ENCODE measurements at regions not wholly inside any gene's neighbourhood (a gene's known extent, or its start where the extent isn't known, plus 50 kb on each side); places are given as distances from the start of the nearest gene placed in this dataset.
"Not testable (repeated sequence)": the region's sequence is repeated elsewhere in the genome, so short reads cannot be mapped to it uniquely, and the experiment has no call there.

DNA sequence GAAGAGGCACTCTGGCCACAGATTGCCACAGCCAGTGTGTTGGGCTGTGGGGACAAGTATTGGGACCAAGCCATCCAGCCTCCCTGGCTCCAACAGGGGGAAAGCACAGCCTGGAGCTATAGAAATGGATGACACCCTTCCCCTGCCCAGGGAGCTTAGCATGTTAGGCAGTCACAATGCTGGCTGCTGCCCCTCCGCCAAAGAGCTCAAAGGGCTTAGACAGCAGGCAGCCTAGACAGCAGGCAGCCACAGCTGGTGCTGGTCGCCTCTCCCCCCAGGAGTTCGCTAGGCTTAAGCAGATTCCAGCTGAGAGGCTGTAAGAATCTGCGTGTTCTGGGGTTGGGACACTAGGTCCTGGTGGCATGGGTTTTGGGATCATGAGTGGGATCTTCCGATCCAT, 94.5 kb upstream of the MXRA5 start:
- DNase-seq (ENCODE audit: low read depth) = no peak

DNA sequence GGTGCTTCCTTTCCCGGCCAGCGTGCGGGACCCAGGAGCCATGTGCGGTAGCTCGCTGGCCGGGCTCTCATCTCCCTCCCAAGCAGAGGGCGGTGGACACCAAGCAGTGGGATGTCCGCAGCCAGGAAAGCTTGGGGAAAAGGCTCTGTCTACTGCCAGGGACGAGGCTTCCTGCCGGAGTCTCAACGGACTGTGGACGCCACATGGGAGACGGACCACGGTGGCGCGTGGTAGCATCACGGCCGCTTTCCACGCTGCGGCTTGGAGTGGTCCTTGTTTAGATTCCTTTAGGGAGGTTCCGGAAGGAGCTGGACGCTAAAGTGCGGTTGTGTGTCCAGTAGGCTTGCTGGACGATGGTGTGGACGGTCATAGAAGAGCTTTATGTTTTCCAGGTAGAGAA, 89.5 kb upstream of the MXRA5 start:
- DNase-seq (ENCODE audit: low read depth) = not testable (repeated sequence)

DNA sequence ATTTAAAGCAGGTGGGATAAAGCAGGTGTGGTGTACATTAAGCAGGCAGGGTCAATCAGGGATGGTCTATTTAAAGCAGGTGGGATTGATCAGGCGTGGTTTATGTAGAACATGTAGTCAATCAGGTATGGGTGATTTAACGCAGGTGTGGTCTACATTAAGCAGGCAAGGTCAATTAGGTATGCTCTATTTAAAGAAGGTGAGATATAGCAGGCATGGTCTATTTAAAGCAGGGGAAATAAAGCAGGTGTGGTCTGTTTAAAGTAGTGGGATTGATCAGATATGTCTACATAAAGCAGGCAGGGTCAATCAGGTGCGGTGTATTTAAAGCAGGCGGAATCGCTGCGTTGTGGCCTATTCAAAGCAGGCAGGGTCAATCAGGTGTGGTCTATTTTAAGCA, 88.6 kb upstream of the MXRA5 start:
- no peak for DNase-seq (ENCODE audit: low read depth)

DNA sequence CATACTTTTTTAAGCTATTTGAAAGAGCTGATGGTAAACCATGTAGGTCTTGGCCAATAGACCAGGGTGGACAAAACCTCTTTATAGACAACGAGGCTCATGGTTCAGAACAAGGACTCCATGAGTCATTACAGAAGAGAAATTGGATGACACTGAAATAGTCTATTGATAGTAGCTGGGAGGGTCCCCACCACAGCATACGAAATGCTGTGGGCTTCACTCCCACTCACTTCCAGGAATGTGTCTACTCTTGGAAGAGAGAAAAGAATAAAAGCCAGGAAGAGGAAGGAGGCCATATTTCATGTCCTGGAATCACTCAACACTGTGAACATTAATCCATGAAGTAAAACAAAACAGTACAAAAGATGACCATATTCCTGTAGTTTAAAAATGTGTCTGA, 82.3 kb upstream of the MXRA5 start:
- no peak for DNase-seq (ENCODE audit: low read depth)

DNA sequence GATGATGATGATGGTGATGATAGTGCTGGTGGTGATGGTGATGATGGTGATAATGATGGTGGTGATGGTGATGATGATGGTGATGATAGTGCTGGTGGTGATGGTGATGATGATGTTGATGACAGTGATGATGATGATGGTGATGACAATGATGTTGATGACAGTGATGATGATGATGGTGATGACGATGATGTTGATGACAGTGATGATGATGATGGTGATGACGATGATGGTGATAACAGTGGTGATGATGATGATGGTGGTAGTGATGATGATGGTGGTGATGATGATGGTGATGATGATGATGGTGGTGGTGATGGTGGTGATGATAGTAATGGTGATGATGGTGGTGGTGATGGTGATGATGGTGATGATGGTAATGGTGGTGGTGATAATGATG, 80.1 kb upstream of the MXRA5 start:
- no peak for DNase-seq (ENCODE audit: low read depth)

DNA sequence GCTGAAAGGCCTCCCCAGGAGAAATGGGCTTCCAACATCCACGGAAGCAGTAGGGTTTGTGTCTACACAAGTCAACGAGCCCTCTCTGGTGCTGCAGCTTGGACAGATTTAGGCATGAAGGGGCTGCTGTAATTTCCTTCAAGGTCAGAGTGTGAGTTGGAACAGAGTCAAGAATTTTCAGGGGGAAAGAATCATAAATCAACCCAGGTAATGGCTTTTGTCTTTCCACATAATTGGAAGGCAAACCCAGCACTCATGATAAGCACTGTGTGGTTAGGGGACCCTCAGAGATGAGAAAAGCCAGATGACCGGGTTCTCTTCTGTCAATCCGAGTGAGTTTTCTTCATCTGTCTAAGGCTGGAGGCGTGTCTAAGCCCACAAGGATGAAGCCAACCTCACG, 78.6 kb upstream of the MXRA5 start:
- DNase-seq (ENCODE audit: low read depth) = no peak

DNA sequence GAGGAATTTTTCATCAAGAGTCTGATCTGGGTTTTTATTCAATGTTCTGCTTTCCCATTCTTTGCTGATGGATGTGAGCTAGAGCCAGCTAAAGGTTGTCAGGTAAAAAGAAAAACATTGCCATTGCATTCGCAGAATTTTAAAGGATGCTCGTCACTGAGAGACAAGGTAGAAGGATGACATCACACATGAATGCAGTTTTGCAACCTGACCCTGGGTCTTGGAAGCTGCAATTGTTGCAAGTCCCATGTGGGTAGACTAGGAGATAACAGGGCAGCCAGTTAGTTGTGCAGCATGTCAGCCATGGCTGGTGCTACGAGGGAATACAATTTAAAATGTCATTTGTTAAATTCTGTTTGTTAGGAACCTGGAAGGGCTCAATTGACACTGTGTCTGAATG, 73.9 kb upstream of the MXRA5 start:
- no peak for DNase-seq (ENCODE audit: low read depth)

DNA sequence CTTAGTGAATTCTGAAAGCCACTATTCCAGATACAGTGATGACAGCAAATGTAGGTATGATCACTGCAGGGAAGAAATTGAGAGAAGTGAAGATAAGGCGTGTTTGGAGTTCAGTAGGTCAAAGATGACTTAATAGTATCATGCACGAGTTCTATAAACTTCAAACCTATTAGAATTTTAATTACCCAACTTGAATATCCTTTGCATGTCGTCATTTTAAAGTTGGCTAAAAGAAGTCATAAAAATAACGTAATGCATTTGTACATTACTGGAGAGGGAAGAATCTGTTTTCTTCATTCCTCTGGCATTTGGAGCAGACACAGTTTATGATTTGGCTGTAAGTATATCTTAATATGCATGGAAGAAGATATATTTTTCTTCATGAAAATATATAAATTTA, 68.6 kb upstream of the MXRA5 start:
- no peak for DNase-seq (ENCODE audit: low read depth)

DNA sequence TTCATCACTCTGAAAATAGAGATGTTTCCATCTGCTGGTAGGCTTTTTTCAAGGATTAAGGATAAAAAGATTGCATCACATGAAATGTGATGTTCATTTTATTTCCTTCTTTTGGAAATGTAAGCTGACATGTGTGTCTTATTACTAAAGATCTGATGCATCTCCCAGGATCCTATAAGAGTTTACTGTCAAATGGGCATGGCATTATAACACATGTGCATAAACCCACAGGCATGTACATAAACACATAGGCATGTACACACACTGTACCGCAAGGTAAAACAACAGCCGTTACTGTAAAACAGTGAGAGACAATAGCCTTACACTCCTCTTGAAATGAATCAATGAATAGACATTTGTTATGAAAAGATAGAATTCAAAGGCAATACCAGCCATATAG, 65.2 kb upstream of the MXRA5 start:
- DNase-seq (ENCODE audit: low read depth) = not testable (repeated sequence)

DNA sequence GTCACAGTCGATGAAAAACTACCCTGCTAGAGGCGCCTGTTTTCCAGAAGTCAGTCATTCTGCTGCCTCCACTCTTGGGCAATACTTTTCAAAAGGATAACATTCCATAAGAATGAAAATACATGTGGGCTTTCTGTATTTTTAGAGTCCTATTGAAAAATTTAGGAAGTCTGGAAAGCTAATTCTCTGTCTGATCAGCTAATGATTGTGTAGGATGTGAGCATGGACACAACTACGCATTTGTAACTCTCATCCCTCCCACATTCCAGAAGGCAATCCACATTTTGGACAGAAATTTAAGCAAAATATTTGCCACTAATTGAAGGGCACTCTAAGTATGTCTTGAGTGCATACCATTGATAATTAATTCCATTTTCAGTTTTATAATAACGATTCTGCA, 63.5 kb upstream of the MXRA5 start:
- DNase-seq (ENCODE audit: low read depth) = not testable (repeated sequence)

DNA sequence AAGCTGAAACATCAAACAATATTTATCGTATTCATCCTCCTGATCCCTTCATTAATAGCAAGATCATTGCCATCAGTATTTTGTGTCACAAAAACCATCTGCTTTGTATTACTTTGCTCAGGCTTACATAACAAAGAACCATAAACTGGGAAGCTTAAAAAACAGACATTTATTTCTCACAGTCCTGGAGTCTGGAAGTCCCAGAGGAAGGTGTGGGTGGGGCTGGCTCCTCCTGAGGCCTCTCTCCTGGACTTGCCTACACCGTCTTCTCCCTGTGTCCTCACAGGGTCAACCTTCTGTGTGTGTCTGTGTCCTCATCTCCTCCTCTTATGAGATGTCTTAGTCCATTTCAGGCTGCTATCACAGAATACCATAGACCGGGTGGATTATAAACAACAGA, 61.3 kb upstream of the MXRA5 start:
- DNase-seq (ENCODE audit: low read depth) = no peak

DNA sequence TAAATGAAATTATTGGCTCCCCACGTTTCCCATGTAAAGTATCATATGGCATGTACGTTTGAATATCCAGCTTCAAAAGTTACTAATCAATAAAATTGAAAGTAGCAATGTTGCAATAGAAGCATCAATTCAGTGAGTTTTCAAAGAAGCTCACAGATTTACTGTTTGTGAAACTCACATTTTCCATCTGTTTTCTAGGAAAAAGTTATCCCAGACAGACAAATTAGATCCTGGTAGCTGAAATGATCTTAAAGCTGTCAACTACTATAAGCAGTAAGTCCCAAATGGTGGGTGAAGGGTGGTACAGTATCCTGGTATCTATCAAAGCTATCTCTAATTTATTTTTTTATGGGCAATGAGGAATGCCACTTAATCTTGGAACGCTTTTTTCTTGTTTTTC, 60.7 kb upstream of the MXRA5 start:
- DNase-seq (ENCODE audit: low read depth) = no peak

DNA sequence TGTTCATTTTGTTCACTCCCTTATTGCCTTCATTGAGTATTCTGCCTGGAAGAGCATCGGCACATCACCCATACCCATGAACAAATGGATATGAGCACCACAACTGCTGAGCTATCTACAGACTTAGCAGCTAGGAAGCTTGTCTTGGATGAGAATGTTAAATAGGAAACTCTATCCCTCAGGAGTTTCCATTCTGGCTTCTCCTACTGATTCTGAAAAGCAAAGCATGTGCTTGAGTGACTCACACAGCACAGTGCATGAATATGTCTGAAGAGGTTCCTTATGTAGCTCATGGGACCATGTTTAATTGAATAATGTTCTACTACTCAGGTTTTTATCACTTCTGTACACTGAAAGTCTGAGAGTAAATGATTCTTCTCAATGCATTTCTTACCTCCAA, 57.3 kb upstream of the MXRA5 start:
- no peak for DNase-seq (ENCODE audit: low read depth)

Measured in Daoy (cell line).